ENCODE measurements at regions not wholly inside any gene's neighbourhood (a gene's known extent, or its start where the extent isn't known, plus 50 kb on each side); places are given as distances from the start of the nearest gene placed in this dataset.
"Not testable (repeated sequence)": the region's sequence is repeated elsewhere in the genome, so short reads cannot be mapped to it uniquely, and the experiment has no call there.

- Histone ChIP-seq H3K27ac (ENCODE audit: low read depth in 1 of 2, low read length in 2 of 2) (no peak overlapping the region), H3K9me3 (ENCODE audit: control insufficient read depth, low read length) (no peaks in the 10 kb centered on the region), H3K4me1 (ENCODE audit: control insufficient read depth in 1 of 2, insufficient read depth in 2 of 2, low read length in 2 of 2) (no peaks in the 10 kb centered on the region), H3K36me3 (ENCODE audit: control insufficient read depth in 1 of 2, insufficient read depth in 2 of 2, low read length in 1 of 2) (no peaks in the 10 kb centered on the region), H3K4me3 (ENCODE audit: low read length in 2 of 2) (no peak overlapping the region), H3K27me3 (ENCODE audit: control insufficient read depth in 1 of 2, insufficient read depth in 2 of 2, low read length in 1 of 2) (no peaks in the 10 kb centered on the region)
- no peak for ATAC-seq (ENCODE audit: low FRiP score)
- WGBS, 2 donors, result 85 to 92% methylated on average over 2 of the region's 2 CpGs
- intact Hi-C loops (cut with DNase I), result no loop called here
- DNase-seq, result no peak
Observed at GRCh38 chr5:164139423-164139822, 634.0 kb downstream of the MAT2B start.

DNA sequence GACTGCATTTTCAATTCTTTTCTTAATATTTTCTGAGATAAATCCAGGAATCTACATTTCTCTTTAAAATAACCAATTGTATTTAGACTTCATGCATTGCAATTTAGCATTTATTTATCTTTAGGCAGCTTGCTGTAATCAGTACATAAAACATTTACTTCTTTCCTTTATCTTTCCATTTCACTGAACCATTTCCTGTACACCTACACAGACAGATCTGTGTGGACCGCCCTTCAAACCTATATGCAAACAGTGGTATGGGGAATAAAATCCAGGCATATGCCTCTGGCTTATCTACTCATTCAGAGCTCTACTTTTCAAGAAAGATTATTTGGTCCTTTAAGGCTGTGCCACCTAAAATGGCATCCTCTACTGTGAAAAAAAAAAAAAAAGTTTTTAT lies 640.0 kb downstream of the MAT2B start:
- Histone ChIP-seq H3K36me3 (ENCODE audit: control insufficient read depth in 1 of 2, insufficient read depth in 2 of 2, low read length in 1 of 2) (no peaks in the 10 kb centered on the region), H3K27ac (ENCODE audit: low read depth in 1 of 2, low read length in 2 of 2) (no peak overlapping the region), H3K27me3 (ENCODE audit: control insufficient read depth in 1 of 2, insufficient read depth in 2 of 2, low read length in 1 of 2) (no peaks in the 10 kb centered on the region), H3K9me3 (ENCODE audit: control insufficient read depth, low read length) (no peaks in the 10 kb centered on the region), H3K4me3 (ENCODE audit: low read length in 2 of 2) (no peak overlapping the region), H3K4me1 (ENCODE audit: control insufficient read depth in 1 of 2, insufficient read depth in 2 of 2, low read length in 2 of 2) (no peaks in the 10 kb centered on the region)
- 52 to 61% methylated on average over 1 of the region's 1 CpG for WGBS, 2 donors
- ATAC-seq (ENCODE audit: low FRiP score) (no peak), DNase-seq (no peak)
- intact Hi-C loops (cut with DNase I), result no loop called here

DNA sequence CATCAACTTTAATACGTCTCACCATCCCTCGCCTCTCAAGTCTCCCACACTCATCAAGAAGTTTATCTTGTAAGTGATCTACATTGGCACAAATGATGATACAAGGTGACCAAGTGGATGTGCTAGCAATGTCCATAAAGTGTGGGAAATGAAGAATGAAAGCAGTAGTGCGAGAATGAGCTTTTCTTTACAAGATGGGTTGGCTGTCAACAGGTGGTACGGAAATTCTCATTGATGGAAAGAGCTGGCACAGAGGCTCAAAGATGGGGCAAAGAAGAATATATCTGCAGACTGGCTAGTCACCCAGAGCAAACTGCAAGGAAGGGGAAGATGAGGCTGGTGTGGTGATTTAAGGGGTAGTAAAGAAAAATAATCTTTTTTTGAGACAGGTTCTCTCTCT lies 640.8 kb downstream of the MAT2B start:
- H3K27ac ChIP-seq (ENCODE audit: low read depth in 1 of 2, low read length in 2 of 2), result no peak overlapping the region
- H3K36me3 ChIP-seq (ENCODE audit: control insufficient read depth in 1 of 2, insufficient read depth in 2 of 2, low read length in 1 of 2), result no peaks in the 10 kb centered on the region
- intact Hi-C loops (cut with DNase I), result no loop called here
- DNase-seq, result no peak
- 63 to 79% methylated on average over 4 of the region's 4 CpGs for WGBS, 2 donors
- ATAC-seq (ENCODE audit: low FRiP score), result no peak
- no peaks in the 10 kb centered on the region for H3K4me1 ChIP-seq (ENCODE audit: control insufficient read depth in 1 of 2, insufficient read depth in 2 of 2, low read length in 2 of 2)
- no peaks in the 10 kb centered on the region for H3K9me3 ChIP-seq (ENCODE audit: control insufficient read depth, low read length)
- H3K4me3 ChIP-seq (ENCODE audit: low read length in 2 of 2), result no peak overlapping the region
- H3K27me3 ChIP-seq (ENCODE audit: control insufficient read depth in 1 of 2, insufficient read depth in 2 of 2, low read length in 1 of 2), result no peaks in the 10 kb centered on the region

- intact Hi-C loops (cut with DNase I), result no loop called here
- H3K36me3 ChIP-seq (ENCODE audit: control insufficient read depth in 1 of 2, insufficient read depth in 2 of 2, low read length in 1 of 2), result no peaks in the 10 kb centered on the region
- H3K9me3 ChIP-seq (ENCODE audit: control insufficient read depth, low read length), result no peaks in the 10 kb centered on the region
- H3K27ac ChIP-seq (ENCODE audit: low read depth in 1 of 2, low read length in 2 of 2), result no peak overlapping the region
- H3K4me1 ChIP-seq (ENCODE audit: control insufficient read depth in 1 of 2, insufficient read depth in 2 of 2, low read length in 2 of 2), result no peaks in the 10 kb centered on the region
- ATAC-seq (ENCODE audit: low FRiP score), result no peak
- no peak overlapping the region for H3K4me3 ChIP-seq (ENCODE audit: low read length in 2 of 2)
- no peaks in the 10 kb centered on the region for H3K27me3 ChIP-seq (ENCODE audit: control insufficient read depth in 1 of 2, insufficient read depth in 2 of 2, low read length in 1 of 2)
- whole genome bisulfite sequencing, 2 donors, result 60 to 63% methylated on average over 4 of the region's 4 CpGs
- DNase-seq, result no peak
Observed at GRCh38 chr5:164148292-164148691, 642.9 kb downstream of the MAT2B start.

- H3K27ac ChIP-seq (ENCODE audit: low read depth in 1 of 2, low read length in 2 of 2); H3K4me1 ChIP-seq (ENCODE audit: control insufficient read depth in 1 of 2, insufficient read depth in 2 of 2, low read length in 2 of 2); H3K4me3 ChIP-seq (ENCODE audit: low read length in 2 of 2); H3K27me3 ChIP-seq (ENCODE audit: control insufficient read depth in 1 of 2, insufficient read depth in 2 of 2, low read length in 1 of 2); H3K9me3 ChIP-seq (ENCODE audit: control insufficient read depth, low read length); H3K36me3 ChIP-seq (ENCODE audit: control insufficient read depth in 1 of 2, insufficient read depth in 2 of 2, low read length in 1 of 2); ATAC-seq (ENCODE audit: low FRiP score); intact Hi-C loops (cut with DNase I); DNase-seq: not testable (repeated sequence)
- WGBS, 2 donors, result 87 to 92% methylated on average over 1 of the region's 1 CpG
Observed at GRCh38 chr5:164152539-164152938, 647.1 kb downstream of the MAT2B start.

- no peaks in the 10 kb centered on the region for H3K36me3 ChIP-seq (ENCODE audit: control insufficient read depth in 1 of 2, insufficient read depth in 2 of 2, low read length in 1 of 2)
- H3K4me1 ChIP-seq (ENCODE audit: control insufficient read depth in 1 of 2, insufficient read depth in 2 of 2, low read length in 2 of 2), result no peaks in the 10 kb centered on the region
- H3K27me3 ChIP-seq (ENCODE audit: control insufficient read depth in 1 of 2, insufficient read depth in 2 of 2, low read length in 1 of 2), result no peaks in the 10 kb centered on the region
- ATAC-seq (ENCODE audit: low FRiP score) (no peak), DNase-seq (no peak)
- intact Hi-C loops (cut with DNase I), result no loop called here
- H3K9me3 ChIP-seq (ENCODE audit: control insufficient read depth, low read length), result no peaks in the 10 kb centered on the region
- no peak overlapping the region for H3K27ac ChIP-seq (ENCODE audit: low read depth in 1 of 2, low read length in 2 of 2)
- 2 to 9% methylated on average over 4 of the region's 4 CpGs for WGBS, 2 donors
- H3K4me3 ChIP-seq (ENCODE audit: low read length in 2 of 2), result no peak overlapping the region
Observed at GRCh38 chr5:164153469-164154172, 648.2 kb downstream of the MAT2B start.

- H3K9me3 ChIP-seq (ENCODE audit: control insufficient read depth, low read length), result no peaks in the 10 kb centered on the region
- ATAC-seq (ENCODE audit: low FRiP score), result no peak
- H3K27me3 ChIP-seq (ENCODE audit: control insufficient read depth in 1 of 2, insufficient read depth in 2 of 2, low read length in 1 of 2), result no peaks in the 10 kb centered on the region
- no peaks in the 10 kb centered on the region for H3K4me1 ChIP-seq (ENCODE audit: control insufficient read depth in 1 of 2, insufficient read depth in 2 of 2, low read length in 2 of 2)
- 81 to 86% methylated on average over 5 of the region's 5 CpGs for WGBS, 2 donors
- no peaks in the 10 kb centered on the region for H3K36me3 ChIP-seq (ENCODE audit: control insufficient read depth in 1 of 2, insufficient read depth in 2 of 2, low read length in 1 of 2)
- no peak overlapping the region for H3K4me3 ChIP-seq (ENCODE audit: low read length in 2 of 2)
- DNase-seq, result no peak
- H3K27ac ChIP-seq (ENCODE audit: low read depth in 1 of 2, low read length in 2 of 2), result no peak overlapping the region
- intact Hi-C loops (cut with DNase I), result no loop called here
Observed at GRCh38 chr5:164170814-164171213, 665.4 kb downstream of the MAT2B start.

DNA sequence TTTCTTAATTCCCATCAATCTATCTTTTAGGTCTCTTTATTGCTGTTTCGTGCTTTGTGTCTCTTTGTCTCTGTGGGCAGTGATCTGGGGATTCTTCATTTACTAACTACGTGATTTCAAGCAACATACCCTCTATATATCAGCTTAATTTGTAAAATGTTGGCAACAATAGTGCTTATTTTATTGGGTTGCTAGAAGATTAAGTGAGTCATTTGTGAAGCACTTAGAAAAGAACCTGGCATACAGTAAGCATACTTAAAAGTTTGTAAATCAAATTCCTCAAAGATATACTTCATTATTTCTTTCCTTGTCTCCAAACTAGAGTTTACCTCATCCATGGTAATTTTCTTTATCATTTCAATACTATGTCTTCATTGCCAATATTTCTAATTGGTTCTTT lies 669.7 kb downstream of the MAT2B start:
- ATAC-seq (ENCODE audit: low FRiP score) (no peak), DNase-seq (no peak)
- H3K36me3 ChIP-seq (ENCODE audit: control insufficient read depth in 1 of 2, insufficient read depth in 2 of 2, low read length in 1 of 2), result no peaks in the 10 kb centered on the region
- no peaks in the 10 kb centered on the region for H3K4me1 ChIP-seq (ENCODE audit: control insufficient read depth in 1 of 2, insufficient read depth in 2 of 2, low read length in 2 of 2)
- H3K9me3 ChIP-seq (ENCODE audit: control insufficient read depth, low read length), result no peaks in the 10 kb centered on the region
- no peak overlapping the region for H3K27ac ChIP-seq (ENCODE audit: low read depth in 1 of 2, low read length in 2 of 2)
- H3K4me3 ChIP-seq (ENCODE audit: low read length in 2 of 2), result no peak overlapping the region
- 50 to 55% methylated on average over 2 of the region's 2 CpGs for WGBS, 2 donors
- H3K27me3 ChIP-seq (ENCODE audit: control insufficient read depth in 1 of 2, insufficient read depth in 2 of 2, low read length in 1 of 2), result no peaks in the 10 kb centered on the region
- intact Hi-C loops (cut with DNase I), result no loop called here

DNA sequence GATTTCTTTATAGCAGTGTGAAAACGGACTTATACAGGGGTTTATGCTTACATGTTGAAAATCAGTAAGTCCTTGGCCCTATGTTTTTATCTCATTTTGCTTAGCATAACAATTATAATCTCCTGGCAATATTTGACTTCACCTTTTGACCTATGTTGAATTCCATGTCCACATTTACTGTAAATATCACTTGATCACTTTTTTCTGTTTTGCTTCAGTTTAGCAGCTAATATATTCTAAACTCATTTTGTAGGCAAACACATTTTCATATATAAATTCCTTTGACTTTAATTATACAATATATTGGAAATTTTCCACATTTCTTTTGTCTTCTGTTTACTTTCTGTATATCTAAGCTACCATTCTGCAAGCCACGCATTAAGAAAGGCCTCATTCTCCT lies 674.0 kb downstream of the MAT2B start:
- 65 to 70% methylated on average over 2 of the region's 2 CpGs for WGBS, 2 donors
- intact Hi-C loops (cut with DNase I), result no loop called here
- no peaks in the 10 kb centered on the region for H3K36me3 ChIP-seq (ENCODE audit: control insufficient read depth in 1 of 2, insufficient read depth in 2 of 2, low read length in 1 of 2)
- no peaks in the 10 kb centered on the region for H3K27me3 ChIP-seq (ENCODE audit: control insufficient read depth in 1 of 2, insufficient read depth in 2 of 2, low read length in 1 of 2)
- no peak overlapping the region for H3K27ac ChIP-seq (ENCODE audit: low read depth in 1 of 2, low read length in 2 of 2)
- H3K9me3 ChIP-seq (ENCODE audit: control insufficient read depth, low read length), result no peaks in the 10 kb centered on the region
- no peak for ATAC-seq (ENCODE audit: low FRiP score)
- DNase-seq, result no peak
- H3K4me3 ChIP-seq (ENCODE audit: low read length in 2 of 2), result no peak overlapping the region
- H3K4me1 ChIP-seq (ENCODE audit: control insufficient read depth in 1 of 2, insufficient read depth in 2 of 2, low read length in 2 of 2), result no peaks in the 10 kb centered on the region

All from aorta (tissue), 5 donors.